A673 (cell line): ENCODE measurements at regions not wholly inside any gene's neighbourhood (a gene's known extent, or its start where the extent isn't known, plus 50 kb on each side); places are given as distances from the start of the nearest gene placed in this dataset.

Experiments
- BruUV-seq: library from RNA; stranded (reverse); fragments of 400-500 nt; replicated peaks from 2 replicates; lab custom pipeline; 2021; lab: Mats Ljungman, UMichigan
- CTCF ChIA-PET: fragments of 300-600 bp; sonication (Branson Sonifier 250); formaldehyde crosslinking; loops from one replicate; lab custom pipeline; 2022; ENCODE audit warnings: antibody characterized with exemption; lab: Charles Lee
- POLR2A ChIA-PET: fragments of 300-600 bp; sonication (Branson Sonifier 250); formaldehyde crosslinking; loops from one replicate; lab custom pipeline; 2022; ENCODE audit warnings: antibody characterized with exemption; ENCODE audit not compliant: low non-redundant PET; lab: Charles Lee
- DNase-seq: peaks from one replicate; pipeline ENCODE4 v3.0.0-alpha.2; 2015; ENCODE audit warnings: low spot score
- H3K27ac ChIP-seq: fragments of 200-600 bp; sonication (generic); 2 replicates; pipeline ENCODE4 v1.5.1; 2016; ENCODE audit warnings: mixed run types, low read depth, mild to moderate bottlenecking, mixed read lengths, antibody characterized with exemption, low read length; ENCODE audit not compliant: poor library complexity, severe bottlenecking
- H3K27me3 ChIP-seq: fragments of 200-600 bp; sonication (generic); replicated peaks from 2 replicates; pipeline ENCODE4 v1.6.1; 2017; ENCODE audit warnings: mixed run types, low read depth, mild to moderate bottlenecking, mixed read lengths, antibody characterized with exemption, low read length; ENCODE audit not compliant: insufficient read depth, poor library complexity
- H3K36me3 ChIP-seq: fragments of 200-600 bp; sonication (generic); 2 replicates; pipeline ENCODE4 v1.6.1; 2016; ENCODE audit warnings: mixed run types, mild to moderate bottlenecking, mixed read lengths, antibody characterized with exemption, low read length; ENCODE audit not compliant: insufficient read depth, poor library complexity, severe bottlenecking
- H3K4me1 ChIP-seq: fragments of 200-600 bp; sonication (generic); 2 replicates; pipeline ENCODE4 v1.6.1; 2017; ENCODE audit warnings: mixed run types, mild to moderate bottlenecking, mixed read lengths, antibody characterized with exemption, low read length; ENCODE audit not compliant: insufficient read depth, poor library complexity, severe bottlenecking
- H3K4me3 ChIP-seq: fragments of 200-600 bp; sonication (generic); 2 replicates; pipeline ENCODE4 v1.5.1; 2016; ENCODE audit warnings: low read depth, mixed run types, mild to moderate bottlenecking, mixed read lengths, low read length; ENCODE audit not compliant: poor library complexity, severe bottlenecking
- H3K9me3 ChIP-seq: fragments of 200-600 bp; sonication (generic); 2 replicates; pipeline ENCODE4 v1.6.1; 2016; ENCODE audit warnings: mixed run types, low read depth, mild to moderate bottlenecking, mixed read lengths, antibody characterized with exemption, low read length; ENCODE audit not compliant: poor library complexity, severe bottlenecking
- CTCF ChIP-seq: fragments of 300-800, 200-600 bp; sonication (generic); conservative IDR thresholded peaks from 2 replicates; pipeline ENCODE4 v1.5.1; 2017; ENCODE audit warnings: low read depth, mild to moderate bottlenecking, antibody characterized with exemption, low read length, moderate library complexity, mixed read lengths
- EZH2 ChIP-seq: fragments of 200-600 bp; sonication (generic); IDR thresholded peaks from 2 replicates; pipeline ENCODE4 v1.6.1; 2017; ENCODE audit warnings: borderline replicate concordance, low read depth, mild to moderate bottlenecking, mixed read lengths, antibody characterized with exemption, low read length; ENCODE audit not compliant: poor library complexity, severe bottlenecking
- intact Hi-C: fragments of 100-400 bp; cut with micrococcal nuclease; formaldehyde crosslinking; loops from one replicate; pipeline ENCODE4 v1.10.0; 2022; ENCODE audit not compliant: unreplicated experiment

DNA sequence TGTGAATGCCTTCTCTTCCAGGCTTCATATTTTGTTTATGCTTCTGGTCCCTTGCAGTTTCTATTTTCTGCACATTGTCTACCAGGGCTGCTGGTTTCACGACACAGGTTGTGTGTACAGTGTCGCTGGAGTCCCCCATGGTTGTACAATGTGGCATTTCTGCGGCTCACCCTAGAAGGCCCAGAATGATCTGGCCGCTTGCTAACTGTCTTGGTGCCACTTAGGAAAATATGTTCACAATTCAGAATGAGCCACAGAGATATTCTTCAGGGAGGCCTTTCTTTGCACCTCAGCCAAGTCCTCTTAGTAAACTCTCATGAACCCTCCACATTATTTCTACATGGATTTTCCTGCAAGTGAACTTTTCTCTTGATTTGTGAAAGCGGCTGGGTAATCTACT is 195.4 kb downstream of the SUDS3 start:
- Histone ChIP-seq H3K9me3 (no peaks in the 10 kb centered on the region), H3K4me1 (no peaks in the 10 kb centered on the region), H3K36me3 (no peaks in the 10 kb centered on the region), H3K27ac (no peak overlapping the region), H3K27me3 (peaks cover 37% of the 10 kb centered on the region), H3K4me3 (no peak overlapping the region)
- no peak for TF ChIP-seq EZH2
- TF ChIP-seq CTCF: no peak
- intact Hi-C loops: no loop called here
- DNase-seq: no peak
- CTCF ChIA-PET: no interaction called here
- POLR2A ChIA-PET: no interaction called here
- BruUV-seq: no TSS peak

DNA sequence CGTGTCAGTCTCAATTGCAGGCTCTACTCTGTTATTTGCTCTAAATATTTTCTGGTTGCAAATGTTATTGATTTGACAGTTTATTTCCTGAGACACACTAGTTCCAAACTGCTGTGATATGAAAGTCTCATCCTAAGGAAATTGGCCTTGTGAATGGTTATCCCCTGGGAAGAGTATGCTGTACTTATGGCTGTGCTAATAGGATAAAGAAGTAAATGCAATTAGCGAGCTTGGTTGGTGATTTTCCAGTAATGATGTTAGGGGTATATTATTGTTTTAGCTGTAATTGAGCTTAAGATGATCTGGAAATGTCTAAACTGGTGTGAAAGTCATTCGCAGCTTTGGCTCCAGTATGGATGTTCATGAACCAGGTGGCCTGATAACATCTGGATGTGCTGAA is 197.9 kb downstream of the SUDS3 start:
- no peak overlapping the region for H3K27ac ChIP-seq
- intact Hi-C loops: no loop called here
- no peak for DNase-seq
- POLR2A ChIA-PET: no interaction called here
- no TSS peak for BruUV-seq
- no peak overlapping the region for H3K4me3 ChIP-seq
- TF ChIP-seq EZH2 (no peak), CTCF (no peak)
- no peaks in the 10 kb centered on the region for H3K36me3 ChIP-seq
- no peaks in the 10 kb centered on the region for H3K9me3 ChIP-seq
- H3K4me1 ChIP-seq: no peaks in the 10 kb centered on the region
- H3K27me3 ChIP-seq: peaks cover 20% of the 10 kb centered on the region
- CTCF ChIA-PET: no interaction called here

GRCh38 chr12:118575730-118576129 is 199.4 kb downstream of the SUDS3 start:
- no peaks in the 10 kb centered on the region for H3K4me1 ChIP-seq
- ChIA-PET CTCF (no interaction called here), POLR2A (no interaction called here)
- no TSS peak for BruUV-seq
- H3K4me3 ChIP-seq: no peak overlapping the region
- no peaks in the 10 kb centered on the region for H3K36me3 ChIP-seq
- TF ChIP-seq EZH2 (no peak), CTCF (no peak)
- intact Hi-C loops: no loop called here
- peaks cover 26% of the 10 kb centered on the region for H3K27me3 ChIP-seq
- H3K9me3 ChIP-seq: no peaks in the 10 kb centered on the region
- DNase-seq: no peak
- no peak overlapping the region for H3K27ac ChIP-seq
